Cerebellar cortex (tissue), 1 donor: ENCODE measurements at regions not wholly inside any gene's neighbourhood (a gene's known extent, or its start where the extent isn't known, plus 50 kb on each side); places are given as distances from the start of the nearest gene placed in this dataset.
A peak's percentile ranks its signal among the peaks of the same experiment; 100 is the strongest.

Experiments
- DNase-seq: peaks from one replicate; pipeline ENCODE4 v3.0.0-alpha.2; 2015; ENCODE audit warnings: low spot score

DNA sequence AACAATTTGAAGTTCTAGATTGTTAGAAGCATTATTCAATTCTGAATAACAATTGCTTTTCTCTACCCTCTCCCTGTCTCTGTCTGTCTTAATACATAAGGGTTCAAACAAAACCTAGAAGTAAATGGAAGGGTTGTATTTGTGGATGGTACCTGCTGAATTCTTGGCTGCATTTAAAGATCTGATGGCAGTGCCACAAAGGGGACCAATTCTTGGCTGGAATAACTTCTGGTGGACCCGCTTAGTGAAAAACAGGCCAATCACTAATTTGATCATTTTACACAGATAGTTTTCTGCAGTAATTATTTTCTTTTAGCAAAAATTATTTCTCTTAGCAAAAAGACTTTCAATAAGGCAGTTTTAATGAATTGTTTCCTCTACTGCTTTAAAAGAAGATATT is 353.5 kb downstream of the MYCN start:
- DNase-seq, result no peak

- no peak for DNase-seq
Measured at GRCh38 chr2:16293398-16293797, 353.0 kb downstream of the MYCN start.

GRCh38 chr2:16291731-16292550 is 351.6 kb downstream of the MYCN start:
- DNase-seq, result no peak

- DNase-seq, result no peak
Measured at GRCh38 chr2:16291226-16291625, 350.9 kb downstream of the MYCN start.

DNA sequence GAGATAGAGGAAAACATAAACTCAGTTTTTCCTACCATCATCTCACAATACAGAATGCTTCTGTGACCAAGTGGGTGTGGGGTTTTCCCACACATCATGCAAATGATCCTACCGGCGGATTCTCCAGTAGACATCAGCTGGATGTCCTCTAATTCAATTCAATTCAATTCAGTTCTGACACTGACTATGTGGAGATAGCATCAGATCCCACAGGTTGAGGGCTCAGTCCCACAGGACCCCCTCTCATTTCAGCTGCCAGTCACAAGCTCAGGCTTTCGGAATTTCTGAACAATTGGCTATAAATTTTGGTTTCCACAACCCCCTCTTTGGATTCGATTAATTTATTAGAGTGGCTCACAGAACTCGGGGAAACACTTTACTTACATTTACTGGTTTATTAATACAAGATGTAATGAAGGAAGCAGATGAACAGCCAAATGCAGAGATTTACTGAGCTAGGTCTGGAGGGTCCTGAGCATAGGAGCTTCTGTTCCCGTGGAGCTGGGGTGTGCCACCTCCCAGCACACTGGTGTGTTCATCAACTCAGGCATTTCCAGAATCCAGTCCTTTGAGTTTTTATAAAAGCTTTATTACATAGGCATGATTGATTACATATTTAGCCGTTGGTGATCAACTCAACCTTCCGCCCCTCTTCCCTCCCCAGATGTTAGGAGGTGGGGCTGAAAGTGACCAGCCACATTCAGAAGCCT is 350.1 kb downstream of the MYCN start:
- DNase-seq, result no peak

GRCh38 chr2:16288371-16289112 is 348.2 kb downstream of the MYCN start:
- DNase-seq, result no peak

- DNase-seq, result no peak
Measured at GRCh38 chr2:16287831-16288230, 347.5 kb downstream of the MYCN start.

DNA sequence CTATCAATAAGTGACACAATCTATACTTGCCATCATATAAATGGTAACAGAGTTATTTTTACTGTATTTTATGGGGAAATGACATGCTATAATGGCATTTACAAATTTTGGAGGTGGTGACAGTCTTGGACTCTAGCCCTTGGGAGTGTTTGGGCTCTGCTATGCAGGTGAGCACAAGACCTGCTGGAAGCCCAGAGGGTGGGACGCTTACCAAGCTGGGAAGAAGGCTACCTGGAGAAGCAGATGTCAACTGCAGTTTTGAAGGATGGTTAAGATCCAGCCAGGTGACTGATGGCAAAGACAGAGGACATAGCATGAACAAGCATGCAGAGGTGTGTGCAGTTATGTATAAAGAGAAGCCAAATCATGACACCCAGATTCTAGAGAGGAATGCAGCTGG is 346.9 kb downstream of the MYCN start:
- no peak for DNase-seq

- DNase-seq, result no peak
Measured at GRCh38 chr2:16285813-16286510, 345.6 kb downstream of the MYCN start.

GRCh38 chr2:16284941-16285625 is 344.7 kb downstream of the MYCN start:
- no peak for DNase-seq

DNA sequence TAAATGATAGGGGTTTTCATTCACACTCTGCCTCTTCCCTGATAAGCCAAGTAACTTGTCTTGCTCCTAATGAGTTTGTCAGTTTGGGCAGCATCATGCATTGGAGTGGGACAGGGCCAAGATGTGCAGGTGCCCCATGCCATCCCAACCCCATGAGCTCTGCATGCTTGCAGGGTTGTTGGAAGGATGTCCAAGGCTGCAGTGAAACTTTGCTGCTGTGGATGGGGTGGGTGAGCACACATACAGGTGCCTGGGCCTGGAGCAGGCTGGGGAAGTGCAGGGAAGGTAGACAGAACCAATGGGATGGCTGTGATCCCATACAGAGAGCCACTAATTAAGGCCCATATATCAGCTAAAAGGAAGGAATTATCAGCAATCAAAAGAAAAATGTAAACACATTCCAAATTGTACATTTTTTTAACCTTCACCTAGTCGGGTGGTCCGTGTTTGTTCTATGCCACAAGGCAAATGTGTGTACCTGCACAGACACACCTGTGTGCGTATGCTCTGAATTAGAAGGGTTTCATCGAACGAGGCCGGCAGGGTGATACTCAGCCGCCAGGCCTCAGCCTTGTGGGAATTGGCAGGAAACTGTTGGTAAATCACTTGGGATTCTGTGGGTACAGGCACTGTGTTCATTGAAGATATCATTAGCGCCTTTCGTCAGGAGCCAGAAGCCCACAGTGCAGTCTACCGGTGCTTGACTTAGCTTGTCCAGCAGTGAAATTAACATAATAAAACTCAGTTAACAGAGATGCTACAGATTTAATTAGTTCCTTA is 342.9 kb downstream of the MYCN start:
- no peak for DNase-seq

GRCh38 chr2:16282511-16282910 is 342.2 kb downstream of the MYCN start:
- no peak for DNase-seq

DNA sequence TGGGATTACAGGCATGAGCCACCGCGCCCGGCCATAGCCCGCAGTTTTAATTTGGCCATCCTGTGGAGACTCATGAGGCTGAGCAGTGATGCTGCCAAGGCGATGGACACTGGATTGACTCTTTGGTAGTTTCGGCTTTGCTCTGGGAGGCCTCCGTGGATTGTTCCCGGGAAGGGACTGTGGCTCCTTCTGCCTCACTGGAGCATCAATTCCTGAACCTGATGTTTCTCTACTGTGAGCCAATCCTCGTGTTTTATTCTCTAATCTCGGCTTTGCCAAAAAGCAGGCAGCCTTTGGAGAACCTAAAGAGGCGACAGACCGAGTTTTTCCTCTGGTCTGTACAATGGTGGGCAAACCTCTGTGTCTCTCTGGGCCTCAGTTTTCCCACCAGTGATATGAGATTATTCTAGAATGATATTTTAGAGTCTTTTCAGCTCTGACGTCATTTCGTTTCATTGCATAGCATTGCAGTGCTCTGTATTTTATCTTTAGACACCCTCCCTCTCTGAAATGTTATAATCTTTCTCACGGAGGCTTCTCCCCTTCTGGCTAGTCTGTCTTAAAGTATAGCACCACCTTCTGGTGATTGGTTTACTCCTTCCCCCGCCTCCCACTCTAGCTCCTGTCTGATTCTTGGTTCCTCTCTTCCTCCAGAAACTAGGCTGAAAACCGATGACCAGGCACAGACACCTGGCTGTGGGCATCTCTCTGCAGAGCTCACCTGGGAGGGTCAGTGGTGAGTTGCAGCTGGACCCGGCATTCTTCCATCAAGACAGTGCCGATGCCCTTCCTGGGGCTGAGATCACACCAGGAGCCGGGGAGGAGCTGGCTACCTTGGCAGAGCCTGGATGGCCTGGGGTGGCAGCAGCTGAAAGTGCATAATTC is 341.3 kb downstream of the MYCN start:
- peak; percentile 54 for DNase-seq

- no peak for DNase-seq
Measured at GRCh38 chr2:16280081-16280480, 339.7 kb downstream of the MYCN start.

- DNase-seq, result no peak
Measured at GRCh38 chr2:16279641-16280040, 339.3 kb downstream of the MYCN start.

- DNase-seq, result no peak
Measured at GRCh38 chr2:16279201-16279570, 338.8 kb downstream of the MYCN start.

DNA sequence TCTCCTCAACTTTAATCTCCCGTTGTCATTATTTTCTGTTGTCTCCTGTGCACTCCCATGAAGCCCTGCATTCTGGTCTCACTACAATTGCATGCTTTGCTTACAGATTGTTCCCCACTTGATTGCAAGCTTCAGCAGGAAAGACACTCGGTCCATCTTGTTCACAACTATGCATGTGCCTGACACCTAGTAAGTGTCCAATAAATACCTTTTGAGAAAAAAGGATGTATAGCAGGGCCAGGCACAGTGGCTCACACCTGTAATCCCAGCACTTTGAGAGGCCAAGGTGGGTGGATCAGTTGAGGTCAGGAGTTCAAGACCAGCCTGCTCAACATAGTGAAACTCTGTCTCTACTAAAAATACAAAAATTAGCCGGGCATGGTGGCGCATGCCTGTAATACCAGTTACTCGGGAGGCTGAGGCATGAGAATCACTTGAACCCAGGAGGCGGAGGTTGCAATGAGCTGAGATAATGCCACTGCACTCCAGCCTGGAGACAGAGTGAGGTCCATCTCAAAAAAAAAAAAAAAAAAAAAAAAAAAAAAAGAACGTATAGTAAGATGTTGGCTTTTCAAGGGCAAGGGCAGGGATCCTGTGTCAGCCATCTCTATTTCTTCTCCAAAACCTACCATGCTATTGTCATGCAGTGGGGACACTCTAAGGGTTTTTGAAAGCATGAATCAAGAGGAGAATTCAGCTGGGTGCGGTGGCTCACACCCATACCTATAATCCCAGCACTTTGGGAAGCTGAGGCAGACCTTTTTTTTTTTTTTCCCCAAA is 338.3 kb downstream of the MYCN start:
- DNase-seq, result no peak

DNA sequence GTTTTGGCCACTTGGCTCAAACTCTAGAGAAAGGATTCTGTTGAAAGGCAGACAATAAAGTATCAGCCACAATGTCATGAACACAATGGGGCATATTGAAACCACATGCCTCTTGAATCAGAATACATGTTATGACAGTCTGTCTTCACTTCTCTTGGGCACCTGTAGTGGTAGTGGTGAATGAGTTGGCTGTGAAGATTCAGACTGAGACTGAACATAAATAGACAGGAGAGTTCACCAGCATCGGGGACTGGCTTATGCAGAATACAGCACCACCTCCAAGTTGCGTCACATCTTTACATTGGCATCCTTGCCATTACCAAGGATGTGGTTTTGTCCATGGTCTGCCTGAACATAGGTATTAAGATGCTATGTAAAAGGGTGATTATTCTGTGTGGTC is 336.8 kb downstream of the MYCN start:
- no peak for DNase-seq

DNA sequence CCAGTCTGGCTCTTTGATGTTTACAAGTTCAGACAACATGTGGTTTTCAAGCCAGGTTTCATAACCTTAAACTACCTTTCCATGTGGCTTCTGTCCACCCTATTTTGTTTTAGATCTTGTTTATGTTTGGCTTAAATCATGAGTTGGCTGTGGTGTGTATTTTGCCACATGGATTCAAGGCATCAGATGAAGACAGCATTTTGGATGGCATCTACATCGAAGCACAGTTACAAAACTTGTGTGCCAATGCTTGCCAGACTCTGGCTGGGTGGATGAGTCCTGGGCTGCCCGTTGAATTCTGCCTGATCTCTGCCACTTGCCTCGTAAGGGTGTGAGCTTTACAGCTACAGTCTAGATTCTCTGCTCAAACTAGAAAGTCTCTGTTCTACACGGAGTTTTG is 335.3 kb downstream of the MYCN start:
- DNase-seq, result peak; percentile 8
